WTC11 (cell line): ENCODE measurements at regions not wholly inside any gene's neighbourhood (a gene's known extent, or its start where the extent isn't known, plus 50 kb on each side); places are given as distances from the start of the nearest gene placed in this dataset.

ENCODE experiments used
- ATAC-seq: fragments of 200-7000 bp; cut with Tn5 transposase; 2 replicates; pipeline ENCODE4 v1.10.0; 2021; ENCODE audit warnings: mild to moderate bottlenecking, moderate library complexity
- CTCF ChIA-PET: fragments of 300-600 bp; sonication (Branson Sonifier 250); formaldehyde crosslinking; loops from one replicate; lab custom pipeline; 2021; ENCODE audit warnings: antibody characterized with exemption; lab: Charles Lee
- POLR2A ChIA-PET: fragments of 350-600 bp; sonication (Branson Sonifier 250); formaldehyde crosslinking; loops from one replicate; lab custom pipeline; 2021; ENCODE audit warnings: antibody characterized with exemption; lab: Charles Lee
- DNase-seq: peaks from one replicate; pipeline ENCODE4 v3.0.0; 2021; ENCODE audit warnings: low spot score
- H3K27ac Mint-ChIP-seq: 2 replicates; pipeline ENCODE4 v1.8.0; 2021; ENCODE audit warnings: mixed read lengths
- H3K27me3 Mint-ChIP-seq: 2 replicates; pipeline ENCODE4 v1.8.0; 2021; ENCODE audit warnings: low read depth, mild to moderate bottlenecking, moderate library complexity, mixed read lengths
- H3K36me3 Mint-ChIP-seq: 2 replicates; pipeline ENCODE4 v1.8.0; 2021; ENCODE audit warnings: mixed read lengths
- H3K4me1 Mint-ChIP-seq: 2 replicates; pipeline ENCODE4 v1.8.0; 2022; ENCODE audit warnings: mixed read lengths
- H3K4me3 Mint-ChIP-seq: 2 replicates; pipeline ENCODE4 v1.8.0; 2021; ENCODE audit warnings: mild to moderate bottlenecking, moderate library complexity, mixed read lengths
- H3K9me3 Mint-ChIP-seq: 2 replicates; pipeline ENCODE4 v1.8.0; 2021; ENCODE audit warnings: mixed read lengths
- AFF4 ChIP-seq: sonication (generic); formaldehyde crosslinking; IDR thresholded peaks from 2 replicates; pipeline ENCODE4 v1.8.1; 2023; ENCODE audit warnings: mild to moderate bottlenecking, missing genetic modification reagents, borderline replicate concordance
- AR ChIP-seq: fragments of 250-450 bp; sonication (Bioruptor Pico); IDR thresholded peaks from 2 replicates; pipeline ENCODE4 v1.9.0; 2021; ENCODE audit warnings: mild to moderate bottlenecking
- ATF1 ChIP-seq: sonication (generic); formaldehyde crosslinking; IDR thresholded peaks from 2 replicates; pipeline ENCODE4 v1.8.1; 2023; ENCODE audit warnings: mild to moderate bottlenecking, moderate library complexity, missing genetic modification reagents
- ATF2 ChIP-seq: sonication (generic); formaldehyde crosslinking; IDR thresholded peaks from 2 replicates; pipeline ENCODE4 v1.8.1; 2022; ENCODE audit warnings: low read depth, missing genetic modification reagents, borderline replicate concordance
- CBFB ChIP-seq: sonication (generic); formaldehyde crosslinking; IDR thresholded peaks from 2 replicates; pipeline ENCODE4 v1.8.1; 2022; ENCODE audit warnings: mild to moderate bottlenecking, low read depth, missing genetic modification reagents
- E2F4 ChIP-seq: sonication (generic); formaldehyde crosslinking; IDR thresholded peaks from 2 replicates; pipeline ENCODE4 v1.8.1; 2022; ENCODE audit warnings: low read depth, mild to moderate bottlenecking, moderate library complexity, missing genetic modification reagents, borderline replicate concordance
- ERG ChIP-seq: fragments of 250-450 bp; sonication (Bioruptor Pico); IDR thresholded peaks from 2 replicates; pipeline ENCODE4 v1.8.0; 2021; ENCODE audit warnings: mild to moderate bottlenecking
- FOXP1 ChIP-seq: sonication (generic); formaldehyde crosslinking; IDR thresholded peaks from 2 replicates; pipeline ENCODE4 v1.8.0; 2022; ENCODE audit warnings: missing genetic modification reagents, mild to moderate bottlenecking, moderate library complexity, borderline replicate concordance
- IRF2 ChIP-seq: sonication (generic); formaldehyde crosslinking; IDR thresholded peaks from 2 replicates; pipeline ENCODE4 v1.8.0; 2022; ENCODE audit warnings: low read depth, missing genetic modification reagents, borderline replicate concordance
- MXD4 ChIP-seq: fragments of 250-450 bp; sonication (Bioruptor Pico); IDR thresholded peaks from 2 replicates; pipeline ENCODE4 v1.8.0; 2021; ENCODE audit warnings: mild to moderate bottlenecking, moderate library complexity, borderline replicate concordance
- MYBL2 ChIP-seq: sonication (generic); formaldehyde crosslinking; IDR thresholded peaks from 2 replicates; pipeline ENCODE4 v1.8.1; 2023; ENCODE audit warnings: mild to moderate bottlenecking, moderate library complexity, missing genetic modification reagents
- SMAD3 ChIP-seq: sonication (generic); formaldehyde crosslinking; IDR thresholded peaks from 2 replicates; pipeline ENCODE4 v1.8.0; 2022; ENCODE audit warnings: missing genetic modification reagents, mild to moderate bottlenecking, borderline replicate concordance
- SOX15 ChIP-seq: fragments of 250-450 bp; sonication (Bioruptor Pico); IDR thresholded peaks from 2 replicates; pipeline ENCODE4 v1.9.0; 2021; ENCODE audit warnings: mild to moderate bottlenecking
- SP1 ChIP-seq: sonication (generic); formaldehyde crosslinking; conservative IDR thresholded peaks from 2 replicates; pipeline ENCODE4 v1.8.1; 2022; ENCODE audit warnings: missing genetic modification reagents
- ZNF423 ChIP-seq: fragments of 250-450 bp; sonication (Bioruptor Pico); IDR thresholded peaks from 2 replicates; pipeline ENCODE4 v2.1.2; 2022; ENCODE audit warnings: mild to moderate bottlenecking, moderate library complexity
- TF ChIP-seq, protein P1 (sequence below): fragments of 250-450 bp; sonication (Bioruptor Pico); IDR thresholded peaks from 2 replicates; pipeline ENCODE4 v2.1.2; 2022; ENCODE audit warnings: mild to moderate bottlenecking, moderate library complexity
- TF ChIP-seq, protein P2 (sequence below): sonication (generic); formaldehyde crosslinking; IDR thresholded peaks from 2 replicates; pipeline ENCODE4 v1.8.0; 2022; ENCODE audit warnings: mild to moderate bottlenecking, missing genetic modification reagents

GRCh38 chr12:105644770-105645169 is 314.3 kb downstream of the C12orf75 start:
- TF ChIP-seq AR (CRISPR knock-in tag), result no peak
- Mint-ChIP-seq H3K4me3 (no peak overlapping the region), H3K27me3 (no peaks in the 10 kb centered on the region; the same call in 1 of the 2 replicates), H3K4me1 (peaks cover 22% of the 10 kb centered on the region), H3K9me3 (peaks cover 12% of the 10 kb centered on the region), H3K27ac (no peak overlapping the region), H3K36me3 (peaks cover 3% of the 10 kb centered on the region; the same call in 1 of the 2 replicates)
- ATAC-seq, result no peak
- ChIA-PET CTCF (no interaction called here), POLR2A (no interaction called here)
- DNase-seq, result no peak

DNA sequence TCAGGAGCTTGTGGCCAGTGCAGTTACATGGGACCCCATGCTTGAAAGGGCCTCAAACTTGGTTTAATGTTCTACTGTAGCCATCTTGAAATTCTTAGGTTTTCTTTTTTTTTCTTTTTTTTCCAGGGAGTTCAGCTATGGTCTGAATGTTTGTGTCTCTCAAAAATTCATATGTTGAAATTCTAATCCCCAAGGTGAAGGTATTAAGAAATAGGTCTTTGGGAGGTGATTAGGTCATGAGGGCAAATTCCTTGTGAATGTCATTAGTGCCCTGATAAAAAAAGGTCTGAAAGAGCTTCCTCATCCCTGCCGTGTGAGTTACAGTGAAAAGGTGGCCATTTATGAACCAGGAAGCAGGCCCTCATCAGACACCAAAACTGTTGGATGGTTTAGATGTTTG is 324.1 kb downstream of the C12orf75 start:
- Mint-ChIP-seq H3K4me1 (no peaks in the 10 kb centered on the region), H3K36me3 (peaks cover 3% of the 10 kb centered on the region; the same call in 1 of the 2 replicates), H3K27ac (no peak overlapping the region), H3K9me3 (peaks cover 26% of the 10 kb centered on the region), H3K27me3 (no peaks in the 10 kb centered on the region), H3K4me3 (no peak overlapping the region)
- DNase-seq, result no peak
- ChIA-PET CTCF (no interaction called here), POLR2A (no interaction called here)
- ATAC-seq, result no peak
- TF ChIP-seq ATF1, result no peak
- TF ChIP-seq ATF2 (CRISPR knock-in tag), result no peak
- TF ChIP-seq SP1 (CRISPR knock-in tag), result no peak
- no peak for TF ChIP-seq SOX15
- TF ChIP-seq AR (CRISPR knock-in tag), result no peak
- no peak for TF ChIP-seq SMAD3 (CRISPR knock-in tag)
- no peak for TF ChIP-seq ERG (CRISPR knock-in tag)
- no peak for TF ChIP-seq IRF2 (CRISPR knock-in tag)
- TF ChIP-seq, protein P1, sequence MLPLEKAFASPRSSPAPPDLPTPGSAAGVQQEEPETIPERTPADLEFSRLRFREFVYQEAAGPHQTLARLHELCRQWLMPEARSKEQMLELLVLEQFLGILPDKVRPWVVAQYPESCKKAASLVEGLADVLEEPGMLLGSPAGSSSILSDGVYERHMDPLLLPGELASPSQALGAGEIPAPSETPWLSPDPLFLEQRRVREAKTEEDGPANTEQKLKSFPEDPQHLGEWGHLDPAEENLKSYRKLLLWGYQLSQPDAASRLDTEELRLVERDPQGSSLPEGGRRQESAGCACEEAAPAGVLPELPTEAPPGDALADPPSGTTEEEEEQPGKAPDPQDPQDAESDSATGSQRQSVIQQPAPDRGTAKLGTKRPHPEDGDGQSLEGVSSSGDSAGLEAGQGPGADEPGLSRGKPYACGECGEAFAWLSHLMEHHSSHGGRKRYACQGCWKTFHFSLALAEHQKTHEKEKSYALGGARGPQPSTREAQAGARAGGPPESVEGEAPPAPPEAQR (CRISPR knock-in tag), result no peak
- no peak for TF ChIP-seq FOXP1 (CRISPR knock-in tag)
- no peak for TF ChIP-seq CBFB (CRISPR knock-in tag)
- no peak for TF ChIP-seq MXD4 (CRISPR knock-in tag)
- TF ChIP-seq, protein P2, sequence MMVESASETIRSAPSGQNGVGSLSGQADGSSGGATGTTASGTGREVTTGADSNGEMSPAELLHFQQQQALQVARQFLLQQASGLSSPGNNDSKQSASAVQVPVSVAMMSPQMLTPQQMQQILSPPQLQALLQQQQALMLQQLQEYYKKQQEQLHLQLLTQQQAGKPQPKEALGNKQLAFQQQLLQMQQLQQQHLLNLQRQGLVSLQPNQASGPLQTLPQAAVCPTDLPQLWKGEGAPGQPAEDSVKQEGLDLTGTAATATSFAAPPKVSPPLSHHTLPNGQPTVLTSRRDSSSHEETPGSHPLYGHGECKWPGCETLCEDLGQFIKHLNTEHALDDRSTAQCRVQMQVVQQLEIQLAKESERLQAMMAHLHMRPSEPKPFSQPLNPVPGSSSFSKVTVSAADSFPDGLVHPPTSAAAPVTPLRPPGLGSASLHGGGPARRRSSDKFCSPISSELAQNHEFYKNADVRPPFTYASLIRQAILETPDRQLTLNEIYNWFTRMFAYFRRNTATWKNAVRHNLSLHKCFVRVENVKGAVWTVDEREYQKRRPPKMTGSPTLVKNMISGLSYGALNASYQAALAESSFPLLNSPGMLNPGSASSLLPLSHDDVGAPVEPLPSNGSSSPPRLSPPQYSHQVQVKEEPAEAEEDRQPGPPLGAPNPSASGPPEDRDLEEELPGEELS, result no peak
- TF ChIP-seq E2F4, result no peak
- TF ChIP-seq ZNF423 (CRISPR knock-in tag), result no peak
- TF ChIP-seq AFF4 (CRISPR knock-in tag), result no peak
- TF ChIP-seq MYBL2 (CRISPR knock-in tag), result no peak
